WERI-Rb-1 (cell line): ENCODE measurements at regions not wholly inside any gene's neighbourhood (a gene's known extent, or its start where the extent isn't known, plus 50 kb on each side); places are given as distances from the start of the nearest gene placed in this dataset.

Experiments used
- DNase-seq: peaks from one replicate; pipeline ENCODE4 v3.0.0-alpha.2; 2020
- H3K27ac ChIP-seq: fragments of 250-450 bp; sonication (Bioruptor Pico); 2 replicates; pipeline ENCODE4 v1.5.1; 2020; ENCODE audit warnings: mild to moderate bottlenecking, moderate library complexity
- H3K27me3 ChIP-seq: fragments of 250-450 bp; sonication (Bioruptor Pico); 2 replicates; pipeline ENCODE4 v1.5.1; 2021; ENCODE audit warnings: mild to moderate bottlenecking, low read depth, moderate library complexity; ENCODE audit not compliant: insufficient read depth, severe bottlenecking
- H3K36me3 ChIP-seq: fragments of 250-450 bp; sonication (Bioruptor Pico); 2 replicates; pipeline ENCODE4 v1.5.1; 2020; ENCODE audit warnings: mild to moderate bottlenecking, moderate library complexity
- H3K4me3 ChIP-seq: 2 replicates; pipeline ENCODE4 v1.5.1; 2011; ENCODE audit warnings: low read depth, mild to moderate bottlenecking, control low read depth, low read length
- H3K9me3 ChIP-seq: fragments of 250-450 bp; sonication (Bioruptor Pico); 2 replicates; pipeline ENCODE4 v1.5.1; 2021; ENCODE audit warnings: mild to moderate bottlenecking, moderate library complexity; ENCODE audit not compliant: severe bottlenecking
- TF ChIP-seq, protein P1 (sequence below): IDR thresholded peaks from 2 replicates; pipeline ENCODE4 v1.5.1; 2011; ENCODE audit warnings: low read depth, mild to moderate bottlenecking, control low read depth, inconsistent platforms, low read length

DNA sequence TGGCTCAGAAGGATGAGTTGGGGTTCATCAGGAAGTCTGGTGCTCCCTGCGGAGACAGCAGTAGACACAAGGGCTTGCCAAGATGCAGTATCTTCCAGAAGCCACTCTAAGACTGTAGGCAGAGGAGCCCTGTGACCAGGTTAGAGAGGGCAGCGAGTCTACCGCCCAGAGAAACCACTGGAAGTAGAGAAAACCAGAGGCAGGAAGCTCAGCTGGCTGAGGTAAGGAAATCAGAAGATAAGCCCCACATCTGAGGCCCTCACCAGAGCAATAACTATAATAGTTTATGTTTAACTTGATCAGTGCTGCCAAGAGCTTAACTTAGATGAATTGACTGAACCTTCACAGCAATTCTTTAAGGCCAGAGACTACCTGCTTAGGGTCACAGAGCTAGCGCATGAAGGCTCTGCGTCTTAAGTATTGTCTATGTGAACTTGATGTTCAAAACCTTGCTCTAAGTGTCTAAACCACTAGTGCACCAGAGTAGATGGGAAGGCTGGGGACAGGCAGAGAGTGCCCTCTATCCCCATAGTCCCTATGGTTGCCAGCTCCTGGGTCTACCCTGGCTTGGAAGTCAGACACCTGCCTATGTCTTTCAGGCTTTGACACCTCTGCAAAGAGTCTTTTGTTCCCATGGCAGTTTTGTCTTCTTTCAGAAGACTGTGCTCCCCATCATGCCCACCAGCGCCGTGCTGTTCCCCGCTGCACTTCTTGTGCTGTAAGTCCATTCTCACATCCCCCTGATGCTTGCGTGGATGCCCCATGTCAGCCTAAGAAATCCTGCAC lies 228.2 kb upstream of the KLF4 start:
- TF ChIP-seq, protein P1, sequence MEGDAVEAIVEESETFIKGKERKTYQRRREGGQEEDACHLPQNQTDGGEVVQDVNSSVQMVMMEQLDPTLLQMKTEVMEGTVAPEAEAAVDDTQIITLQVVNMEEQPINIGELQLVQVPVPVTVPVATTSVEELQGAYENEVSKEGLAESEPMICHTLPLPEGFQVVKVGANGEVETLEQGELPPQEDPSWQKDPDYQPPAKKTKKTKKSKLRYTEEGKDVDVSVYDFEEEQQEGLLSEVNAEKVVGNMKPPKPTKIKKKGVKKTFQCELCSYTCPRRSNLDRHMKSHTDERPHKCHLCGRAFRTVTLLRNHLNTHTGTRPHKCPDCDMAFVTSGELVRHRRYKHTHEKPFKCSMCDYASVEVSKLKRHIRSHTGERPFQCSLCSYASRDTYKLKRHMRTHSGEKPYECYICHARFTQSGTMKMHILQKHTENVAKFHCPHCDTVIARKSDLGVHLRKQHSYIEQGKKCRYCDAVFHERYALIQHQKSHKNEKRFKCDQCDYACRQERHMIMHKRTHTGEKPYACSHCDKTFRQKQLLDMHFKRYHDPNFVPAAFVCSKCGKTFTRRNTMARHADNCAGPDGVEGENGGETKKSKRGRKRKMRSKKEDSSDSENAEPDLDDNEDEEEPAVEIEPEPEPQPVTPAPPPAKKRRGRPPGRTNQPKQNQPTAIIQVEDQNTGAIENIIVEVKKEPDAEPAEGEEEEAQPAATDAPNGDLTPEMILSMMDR: no peak
- Histone ChIP-seq H3K4me3 (no peak overlapping the region), H3K9me3 (peaks cover 6% of the 10 kb centered on the region), H3K36me3 (no peaks in the 10 kb centered on the region), H3K27me3 (peaks cover 82% of the 10 kb centered on the region), H3K27ac (no peak overlapping the region)
- no peak for DNase-seq

DNA sequence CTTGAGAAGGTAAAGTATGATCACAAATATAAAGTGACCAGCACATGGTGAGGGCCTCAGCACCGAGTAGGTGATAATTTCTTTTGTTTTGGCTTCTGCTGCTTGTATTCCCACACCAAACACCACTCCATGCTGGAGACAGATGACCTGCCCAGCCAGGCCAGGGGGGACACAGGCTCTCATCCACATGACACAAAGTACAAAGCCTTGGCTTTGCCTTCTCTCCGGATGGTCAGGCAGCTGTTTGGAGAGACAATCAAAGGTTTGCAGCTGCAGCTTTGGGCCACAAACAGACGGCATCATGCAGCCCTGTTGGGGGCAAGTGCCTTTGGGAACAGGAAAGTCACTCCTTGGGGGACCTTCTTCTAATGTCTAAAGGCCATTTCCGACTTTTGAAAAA lies 226.2 kb upstream of the KLF4 start:
- Histone ChIP-seq H3K36me3 (no peaks in the 10 kb centered on the region), H3K9me3 (no peaks in the 10 kb centered on the region), H3K27ac (no peak overlapping the region), H3K4me3 (no peak overlapping the region), H3K27me3 (peaks cover 85% of the 10 kb centered on the region)
- TF ChIP-seq, protein P1: no peak
- DNase-seq: no peak

DNA sequence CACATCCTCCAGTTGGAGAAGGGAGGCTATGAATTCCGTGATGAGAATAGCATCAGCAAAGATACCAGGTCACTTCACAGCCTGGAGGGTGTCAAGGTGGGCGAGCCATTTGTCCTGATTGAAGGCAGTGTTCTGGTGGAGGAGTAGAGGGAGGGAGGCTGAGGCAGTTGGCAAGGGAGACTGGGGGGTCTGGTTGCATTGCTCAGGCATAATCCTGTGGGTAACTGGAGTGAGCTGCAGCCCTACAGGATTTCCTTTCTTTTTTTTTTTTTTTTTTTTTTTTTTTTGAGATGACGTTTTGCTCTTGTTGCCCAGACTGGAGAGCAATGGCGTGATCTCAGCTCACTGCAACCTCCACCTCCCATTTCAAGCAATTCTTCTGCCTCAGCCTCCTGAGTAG lies 223.9 kb upstream of the KLF4 start:
- TF ChIP-seq, protein P1: no peak

DNA sequence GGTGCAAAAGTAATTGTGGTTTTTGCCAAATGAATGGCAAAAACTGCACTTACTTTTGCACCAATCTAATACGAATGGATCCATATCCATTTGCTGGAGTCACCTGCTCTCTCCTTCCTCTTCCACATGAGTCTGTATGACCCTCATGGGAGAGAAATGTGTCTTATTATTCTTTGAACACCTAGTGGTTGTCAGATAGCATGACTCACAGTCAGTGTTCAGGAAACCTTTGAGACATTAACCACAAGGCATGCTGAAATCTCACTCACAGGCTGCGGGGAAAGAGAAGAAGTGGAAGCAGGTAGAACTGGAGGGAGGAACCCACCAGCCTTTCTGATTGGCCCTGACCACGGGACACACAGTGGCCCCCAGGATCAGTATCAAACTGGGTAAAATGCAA lies 222.8 kb upstream of the KLF4 start:
- peaks cover 2% of the 10 kb centered on the region for H3K9me3 ChIP-seq
- no peak overlapping the region for H3K27ac ChIP-seq
- H3K27me3 ChIP-seq: peaks cover 79% of the 10 kb centered on the region
- TF ChIP-seq, protein P1: no peak
- no peaks in the 10 kb centered on the region for H3K36me3 ChIP-seq
- H3K4me3 ChIP-seq: no peak overlapping the region
- DNase-seq: no peak

More for the DNA sequence above, 223.9 kb upstream of the KLF4 start:
- H3K36me3 ChIP-seq: no peaks in the 10 kb centered on the region
- no peak overlapping the region for H3K4me3 ChIP-seq
- no peak overlapping the region for H3K27ac ChIP-seq
- DNase-seq: no peak
- peaks cover 2% of the 10 kb centered on the region for H3K9me3 ChIP-seq
- peaks cover 82% of the 10 kb centered on the region for H3K27me3 ChIP-seq

DNA sequence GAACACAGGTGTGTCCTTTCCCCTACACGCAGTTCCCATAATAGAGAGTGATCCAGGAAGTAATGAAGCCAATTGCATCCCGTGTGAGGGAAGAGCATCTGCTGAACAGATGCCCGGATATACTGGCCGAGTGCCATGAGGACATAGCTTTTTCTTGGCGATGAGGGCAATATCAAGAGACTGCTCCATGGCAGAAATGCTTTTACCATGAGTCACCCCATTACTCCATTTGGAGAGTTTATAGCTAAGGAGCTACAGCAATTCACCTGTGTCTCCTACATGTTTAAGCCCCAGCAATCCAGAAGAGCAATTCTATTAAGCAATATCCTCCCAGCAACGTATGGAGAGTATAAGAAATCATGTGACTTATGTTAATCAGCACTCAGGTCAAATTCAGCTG lies 222.0 kb upstream of the KLF4 start:
- Histone ChIP-seq H3K36me3 (no peaks in the 10 kb centered on the region), H3K27ac (no peak overlapping the region), H3K27me3 (peaks cover 82% of the 10 kb centered on the region), H3K4me3 (no peak overlapping the region), H3K9me3 (peaks cover 2% of the 10 kb centered on the region)
- DNase-seq: no peak
- TF ChIP-seq, protein P1: no peak

DNA sequence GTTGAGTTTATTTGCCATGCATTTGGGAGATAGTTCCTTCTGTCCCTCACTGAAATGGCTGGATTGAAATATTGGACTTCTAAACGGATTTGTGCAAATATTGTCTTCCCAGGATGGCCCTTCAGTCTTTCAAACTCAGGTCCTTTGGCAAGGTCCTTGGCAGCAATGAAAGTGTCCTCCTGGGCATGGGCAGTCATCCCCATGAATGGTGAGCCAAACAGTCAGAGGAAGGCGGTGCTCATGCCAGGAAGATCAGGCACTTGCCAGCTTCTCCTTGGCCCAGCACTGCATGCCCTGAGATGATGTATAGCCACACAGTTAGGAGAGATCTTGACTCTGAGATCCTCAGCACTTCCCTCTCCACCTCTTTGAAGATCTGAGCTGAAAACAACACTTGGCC lies 221.4 kb upstream of the KLF4 start:
- Histone ChIP-seq H3K27ac (no peak overlapping the region), H3K4me3 (no peak overlapping the region), H3K36me3 (no peaks in the 10 kb centered on the region), H3K27me3 (peaks cover 79% of the 10 kb centered on the region), H3K9me3 (peaks cover 2% of the 10 kb centered on the region)
- no peak for DNase-seq
- TF ChIP-seq, protein P1: no peak
